Prostate gland (tissue), 2 donors: ENCODE measurements at regions not wholly inside any gene's neighbourhood (a gene's known extent, or its start where the extent isn't known, plus 50 kb on each side); places are given as distances from the start of the nearest gene placed in this dataset.

Source experiments
- DNase-seq: peaks from one replicate; pipeline ENCODE4 v3.0.0-alpha.2; 2019; ENCODE audit warnings: low spot score
- H3K27ac ChIP-seq, 2 donors: fragments of 200-600 bp; sonication (generic); 2 replicates each; pipeline ENCODE4 v1.5.1; 2017 to 2019
- H3K27me3 ChIP-seq: fragments of 200-600 bp; sonication (generic); replicated peaks from 2 replicates; pipeline ENCODE4 v1.5.1; 2019; ENCODE audit not compliant: insufficient read depth
- H3K36me3 ChIP-seq, 2 donors: fragments of 200-600 bp; sonication (generic); 1 replicate in 1 of 2; 2 replicates in 1 of 2; pipeline versions ENCODE4 v1.5.1 to v1.8.1; 2017 to 2019
- H3K4me1 ChIP-seq: fragments of 200-600 bp; sonication (generic); replicated peaks from 2 replicates; pipeline ENCODE4 v1.5.1; 2019
- H3K4me3 ChIP-seq, 2 donors: fragments of 200-600 bp; sonication (generic); 2 replicates each; pipeline ENCODE4 v1.5.1; 2017 to 2019
- H3K9me3 ChIP-seq: fragments of 200-600 bp; sonication (generic); 2 replicates; pipeline ENCODE4 v1.5.1; 2017
- POLR2A ChIP-seq: fragments of 450-650 bp; IDR thresholded peaks from one replicate; pipeline ENCODE4 v1.6.1; 2016; ENCODE audit warnings: antibody characterized with exemption, mild to moderate bottlenecking
- POLR2AphosphoS5 ChIP-seq: sonication (generic); formaldehyde crosslinking; IDR thresholded peaks from one replicate; pipeline ENCODE4 v1.6.1; 2017; ENCODE audit warnings: antibody characterized with exemption
- WGBS: methylation state at CpG from one replicate; pipeline ENCODE4 v1.1.5; 2018; 5-methylcytosine and 5-hydroxymethylcytosine counted together
- intact Hi-C: fragments of 100-400 bp; cut with DNase I; formaldehyde crosslinking; loops from one replicate; pipeline ENCODE4 v1.14.2; 2022
- TF ChIP-seq, protein P1 (sequence below), 4 experiments: fragments of 200-600 bp in 2 of 4; fragments of 450-650 bp in 2 of 4; sonication (generic) in 2 of 4; IDR thresholded peaks; 1 replicate in 3 of 4; 2 replicates in 1 of 4; pipeline ENCODE4 v1.5.1; 2016 to 2019; ENCODE audit warnings: antibody characterized with exemption in 4 of 4, mild to moderate bottlenecking in 2 of 4, moderate library complexity in 2 of 4

DNA sequence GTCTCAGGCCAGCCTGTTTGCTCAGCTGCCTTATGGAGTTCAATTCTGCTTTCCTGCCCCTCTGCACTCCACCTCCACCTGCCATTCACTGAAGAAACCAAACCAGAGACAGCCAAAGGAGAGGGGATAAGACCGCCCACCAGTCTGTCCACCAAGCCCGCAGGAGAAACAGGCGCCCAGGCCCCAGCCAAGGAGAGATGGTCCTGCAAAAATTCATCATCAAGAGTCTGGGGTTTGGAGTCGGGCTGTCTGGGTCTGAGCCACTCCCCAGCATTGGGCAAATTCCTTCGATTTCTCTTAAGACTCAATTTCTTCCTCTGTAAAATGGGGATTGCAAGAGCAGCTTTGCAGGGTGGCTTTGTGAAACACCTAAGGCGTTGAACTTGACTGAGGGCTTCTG, 121.4 kb upstream of the RUNX3 start:
- H3K9me3 ChIP-seq = no peaks in the 10 kb centered on the region
- intact Hi-C loops = no loop called here
- H3K36me3 ChIP-seq = no peaks in the 10 kb centered on the region
- TF ChIP-seq POLR2A = no peak
- TF ChIP-seq, protein P1, sequence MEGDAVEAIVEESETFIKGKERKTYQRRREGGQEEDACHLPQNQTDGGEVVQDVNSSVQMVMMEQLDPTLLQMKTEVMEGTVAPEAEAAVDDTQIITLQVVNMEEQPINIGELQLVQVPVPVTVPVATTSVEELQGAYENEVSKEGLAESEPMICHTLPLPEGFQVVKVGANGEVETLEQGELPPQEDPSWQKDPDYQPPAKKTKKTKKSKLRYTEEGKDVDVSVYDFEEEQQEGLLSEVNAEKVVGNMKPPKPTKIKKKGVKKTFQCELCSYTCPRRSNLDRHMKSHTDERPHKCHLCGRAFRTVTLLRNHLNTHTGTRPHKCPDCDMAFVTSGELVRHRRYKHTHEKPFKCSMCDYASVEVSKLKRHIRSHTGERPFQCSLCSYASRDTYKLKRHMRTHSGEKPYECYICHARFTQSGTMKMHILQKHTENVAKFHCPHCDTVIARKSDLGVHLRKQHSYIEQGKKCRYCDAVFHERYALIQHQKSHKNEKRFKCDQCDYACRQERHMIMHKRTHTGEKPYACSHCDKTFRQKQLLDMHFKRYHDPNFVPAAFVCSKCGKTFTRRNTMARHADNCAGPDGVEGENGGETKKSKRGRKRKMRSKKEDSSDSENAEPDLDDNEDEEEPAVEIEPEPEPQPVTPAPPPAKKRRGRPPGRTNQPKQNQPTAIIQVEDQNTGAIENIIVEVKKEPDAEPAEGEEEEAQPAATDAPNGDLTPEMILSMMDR (IDR thresholded peaks at IDR 0.05) = no peak
- TF ChIP-seq POLR2AphosphoS5 = no peak
- no peaks in the 10 kb centered on the region for H3K27me3 ChIP-seq
- no peak overlapping the region for H3K4me3 ChIP-seq
- H3K4me1 ChIP-seq = no peaks in the 10 kb centered on the region
- no peak for DNase-seq
- WGBS = 85% methylated on average over 6 of the region's 6 CpGs
- no peak overlapping the region for H3K27ac ChIP-seq

DNA sequence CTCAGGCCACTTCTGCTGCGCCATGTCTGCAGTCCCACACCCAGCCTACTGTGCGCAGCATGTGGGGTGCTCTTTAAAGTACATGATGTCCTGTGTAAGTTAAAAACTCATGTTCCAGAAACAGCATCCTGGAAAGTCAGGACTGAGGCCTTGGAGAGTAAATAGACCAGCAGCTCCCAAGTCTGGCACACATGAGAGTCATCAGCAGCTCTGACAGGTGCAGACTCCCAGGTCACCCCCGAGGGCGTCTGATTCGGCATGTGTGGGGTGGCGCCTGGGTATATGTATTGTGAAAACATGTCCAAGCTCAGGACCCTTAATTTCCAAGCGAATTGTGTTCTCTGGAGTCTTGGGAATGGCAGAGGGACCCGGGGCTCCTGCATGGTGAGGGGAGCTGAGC, 120.1 kb upstream of the RUNX3 start:
- H3K27ac ChIP-seq = no peak overlapping the region
- H3K4me1 ChIP-seq = no peaks in the 10 kb centered on the region
- intact Hi-C loops = no loop called here
- H3K27me3 ChIP-seq = no peaks in the 10 kb centered on the region
- no peaks in the 10 kb centered on the region for H3K9me3 ChIP-seq
- WGBS = 83% methylated on average over 8 of the region's 8 CpGs
- TF ChIP-seq POLR2AphosphoS5 (no peak), POLR2A (no peak)
- TF ChIP-seq, protein P1 (IDR thresholded peaks at IDR 0.05) = no peak
- no peak for DNase-seq
- H3K4me3 ChIP-seq = no peak overlapping the region
- no peaks in the 10 kb centered on the region for H3K36me3 ChIP-seq

DNA sequence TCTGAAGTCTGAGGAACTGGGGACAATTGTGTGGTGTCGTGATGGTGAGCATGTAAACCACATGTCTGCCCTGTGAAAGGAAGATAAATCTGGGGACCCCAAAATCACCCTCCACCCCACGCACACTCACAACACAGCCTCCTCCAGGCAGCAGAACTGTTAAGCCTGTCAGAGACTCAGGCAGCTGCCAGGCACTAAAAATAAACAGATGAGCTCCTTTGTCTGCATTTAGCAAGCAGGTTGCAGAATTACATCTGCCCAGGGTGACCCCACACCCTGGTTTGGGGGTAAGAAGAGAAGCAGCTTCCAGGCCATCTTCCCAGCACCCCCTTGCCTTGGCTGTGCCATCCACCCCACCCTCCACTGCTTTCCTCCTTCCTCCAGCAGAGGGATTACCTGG, 119.1 kb upstream of the RUNX3 start:
- H3K4me3 ChIP-seq = no peak overlapping the region
- no peaks in the 10 kb centered on the region for H3K9me3 ChIP-seq
- H3K4me1 ChIP-seq = no peaks in the 10 kb centered on the region
- H3K27ac ChIP-seq = no peak overlapping the region
- TF ChIP-seq, protein P1 (IDR thresholded peaks at IDR 0.05) = no peak
- TF ChIP-seq POLR2AphosphoS5 (no peak), POLR2A (no peak)
- no peaks in the 10 kb centered on the region for H3K36me3 ChIP-seq
- no peaks in the 10 kb centered on the region for H3K27me3 ChIP-seq
- DNase-seq = no peak
- WGBS = 90% methylated on average over 2 of the region's 2 CpGs
- intact Hi-C loops = no loop called here

DNA sequence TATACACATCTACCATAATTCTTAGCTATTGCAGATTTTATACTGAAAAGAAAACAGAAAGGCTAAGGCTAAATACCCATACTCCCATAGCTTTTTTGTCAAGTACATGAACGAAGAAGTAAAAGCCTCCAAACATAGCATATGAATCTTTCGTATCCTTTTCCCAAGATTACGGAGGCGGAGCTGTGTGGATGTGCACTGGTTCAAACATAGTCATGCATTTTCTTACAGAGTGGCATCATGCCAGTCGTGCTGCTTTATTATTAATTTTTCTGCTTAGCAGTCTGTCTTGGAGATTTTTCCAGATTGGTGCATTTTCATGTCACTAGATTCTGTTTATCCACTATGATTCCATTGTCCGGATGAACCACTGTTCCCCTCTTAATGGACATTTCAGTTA, 118.7 kb upstream of the RUNX3 start:
- no peak for TF ChIP-seq POLR2AphosphoS5
- TF ChIP-seq POLR2A = no peak
- TF ChIP-seq, protein P1 (IDR thresholded peaks at IDR 0.05) = no peak
- Histone ChIP-seq H3K27me3 (no peaks in the 10 kb centered on the region), H3K4me3 (no peak overlapping the region), H3K4me1 (no peaks in the 10 kb centered on the region), H3K9me3 (no peaks in the 10 kb centered on the region), H3K27ac (no peak overlapping the region), H3K36me3 (no peaks in the 10 kb centered on the region)
- DNase-seq = no peak
- WGBS = 88% methylated on average over 6 of the region's 6 CpGs
- intact Hi-C loops = no loop called here

DNA sequence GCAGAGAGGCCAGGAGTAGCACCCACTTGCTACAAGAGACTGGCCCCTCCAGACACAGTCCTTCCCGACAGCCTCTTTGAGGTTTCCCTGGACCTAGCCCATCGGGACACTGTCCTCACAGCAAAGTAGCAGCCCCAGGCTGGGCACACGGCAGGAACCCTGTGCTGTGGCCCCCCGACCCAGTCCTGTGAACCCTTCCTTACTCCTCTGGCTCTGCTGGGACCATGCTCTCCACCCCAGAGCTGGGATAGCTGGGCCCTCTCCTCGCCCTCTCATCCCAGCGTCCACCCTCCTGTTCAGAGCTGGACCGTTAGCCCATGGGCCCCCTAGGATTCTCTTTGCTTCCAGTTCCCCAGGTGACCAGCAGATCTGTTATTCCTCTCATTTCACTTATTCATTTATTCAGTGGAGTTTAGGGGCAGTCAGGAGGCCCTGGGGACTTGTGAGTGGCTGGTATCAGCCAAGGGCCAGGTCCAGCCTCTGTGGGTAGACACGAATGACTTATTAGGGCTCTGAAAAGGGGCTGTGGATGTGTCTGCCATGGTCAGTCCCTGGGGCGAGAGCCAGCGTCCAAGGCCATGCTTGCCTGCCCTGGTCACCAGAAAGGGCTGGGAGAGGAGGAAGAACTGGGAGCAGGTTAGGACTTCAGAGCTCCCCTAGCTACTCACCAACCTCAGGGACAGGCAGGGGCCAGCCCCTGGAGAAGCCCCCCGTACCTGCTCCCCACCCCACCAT, 117.6 kb upstream of the RUNX3 start:
- Histone ChIP-seq H3K4me3 (no peak overlapping the region), H3K27me3 (no peaks in the 10 kb centered on the region), H3K27ac (no peak overlapping the region), H3K4me1 (no peaks in the 10 kb centered on the region), H3K36me3 (no peaks in the 10 kb centered on the region), H3K9me3 (no peaks in the 10 kb centered on the region)
- DNase-seq = no peak
- intact Hi-C loops = no loop called here
- TF ChIP-seq POLR2A (no peak), POLR2AphosphoS5 (no peak)
- TF ChIP-seq, protein P1 (IDR thresholded peaks at IDR 0.05) = no peak
- WGBS = 86% methylated on average over 11 of the region's 11 CpGs
